ENCODE measurements at regions not wholly inside any gene's neighbourhood (a gene's known extent, or its start where the extent isn't known, plus 50 kb on each side); places are given as distances from the start of the nearest gene placed in this dataset.

GRCh38 chr20:10855778-10856177 lies 182.0 kb upstream of the JAG1 start:
- Histone ChIP-seq H3K9ac (replicated peaks in 1 of 4; ENCODE audit: extremely low read depth in 1 of 4, low read depth in 3 of 4, low read length in 3 of 4) (no peak overlapping the region), H3K14ac (ENCODE audit: insufficient read length) (no peak overlapping the region), H2BK12ac (ENCODE audit: low read depth, low read length) (no peak overlapping the region), H2AK5ac (ENCODE audit: low read depth, low read length) (no peak overlapping the region), H3K36me3 (ENCODE audit: control insufficient read depth in 2 of 4, insufficient read depth in 4 of 4, low read length in 3 of 4) (no peaks in the 10 kb centered on the region), H3K4me3 (ENCODE audit: extremely low read depth in 1 of 4, insufficient read depth in 2 of 4, low read depth in 3 of 4, low read length in 4 of 4) (no peak overlapping the region), H3K56ac (replicated peaks; ENCODE audit: insufficient read length, low read depth, low read length) (no peak overlapping the region), H2BK20ac (ENCODE audit: low read length) (no peak overlapping the region), H3K9me3 (ENCODE audit: insufficient read depth in 2 of 2, low read depth in 1 of 2, low read length in 1 of 2) (no peaks in the 10 kb centered on the region), H3K4ac (replicated peaks; ENCODE audit: insufficient read length, low read depth, low read length) (no peak overlapping the region), H3K23me2 (ENCODE audit: low read depth, low read length) (no peaks in the 10 kb centered on the region), H3K4me1 (replicated peaks in 1 of 4; ENCODE audit: control insufficient read depth in 3 of 4, insufficient read depth in 4 of 4, low read length in 3 of 4) (no peaks in the 10 kb centered on the region), H2BK120ac (replicated peaks; ENCODE audit: low read depth, low read length) (no peak overlapping the region), H4K91ac (replicated peaks; ENCODE audit: insufficient read length, low read length) (no peak overlapping the region), H4K20me1 (replicated peaks in 1 of 2; ENCODE audit: control insufficient read depth in 1 of 2, insufficient read depth in 2 of 2, low read length in 2 of 2) (no peaks in the 10 kb centered on the region), H3K18ac (ENCODE audit: extremely low read depth, low read length) (no peak overlapping the region), H4K5ac (ENCODE audit: insufficient read length, low read depth, low read length) (no peak overlapping the region), H3K27ac (ENCODE audit: low read depth, low read length) (no peak overlapping the region), H3K79me2 (ENCODE audit: control insufficient read depth in 1 of 2, insufficient read depth in 2 of 2, low read length in 2 of 2) (no peaks in the 10 kb centered on the region), H3K27me3 (replicated peaks in 1 of 4; ENCODE audit: control insufficient read depth in 3 of 4, extremely low read depth in 1 of 4, insufficient read depth in 3 of 4, low read length in 3 of 4) (no peaks in the 10 kb centered on the region), H3K4me2 (ENCODE audit: insufficient read depth in 1 of 2, low read depth in 2 of 2, low read length in 2 of 2) (no peak overlapping the region), H2AFZ (ENCODE audit: low read length) (no peak overlapping the region), H2BK15ac (ENCODE audit: low read length) (no peak overlapping the region), H2BK5ac (ENCODE audit: low read depth, low read length) (no peak overlapping the region), H3K23ac (ENCODE audit: insufficient read length) (no peak overlapping the region), H4K8ac (ENCODE audit: extremely low read depth, insufficient read depth, low read length) (no peak overlapping the region), H3K79me1 (ENCODE audit: low read depth, low read length) (no peaks in the 10 kb centered on the region)
- no peak for TF ChIP-seq CTBP2 (IDR thresholded peaks at IDR 0.05; ENCODE audit: borderline replicate concordance, insufficient read depth, insufficient read length, low read length)
- no peak for TF ChIP-seq SP2 (IDR thresholded peaks at IDR 0.05; ENCODE audit: low read length)
- no peak for TF ChIP-seq EZH2 (IDR thresholded peaks at IDR 0.05; ENCODE audit: low read depth, low read length, severe bottlenecking)
- TF ChIP-seq ASH2L (IDR thresholded peaks at IDR 0.05; ENCODE audit: low read length): no peak
- TF ChIP-seq KDM1A (IDR thresholded peaks at IDR 0.05; ENCODE audit: borderline replicate concordance, low read length): no peak
- TF ChIP-seq SP1 (IDR thresholded peaks at IDR 0.05; ENCODE audit: low read depth, low read length): no peak
- no peak for TF ChIP-seq HDAC2 (IDR thresholded peaks at IDR 0.05; ENCODE audit: borderline replicate concordance in 1 of 2, low read depth in 2 of 2, low read length in 2 of 2)
- no peak for TF ChIP-seq E2F6 (IDR thresholded peaks at IDR 0.05)
- no peak for TF ChIP-seq BACH1 (IDR thresholded peaks at IDR 0.05; ENCODE audit: low read length)
- no peak for TF ChIP-seq EP300 (IDR thresholded peaks at IDR 0.05; ENCODE audit: borderline replicate concordance in 1 of 2, low read depth in 2 of 2, low read length in 2 of 2)
- TF ChIP-seq SIX5 (IDR thresholded peaks at IDR 0.05; ENCODE audit: low read depth, low read length): no peak
- TF ChIP-seq FOSL1 (IDR thresholded peaks at IDR 0.05; ENCODE audit: insufficient read depth, low read depth, low read length): no peak
- TF ChIP-seq SRF (IDR thresholded peaks at IDR 0.05; ENCODE audit: low read depth, low read length): no peak
- no peak for TF ChIP-seq SIRT6 (IDR thresholded peaks at IDR 0.05; ENCODE audit: low read length)
- FAIRE-seq (no peak), DNase-seq (ENCODE audit: low read depth in 1 of 2, low spot score in 2 of 2) (no peak)
- ChIA-PET POLR2A (ENCODE audit: partially characterized antibody) (no interaction called here), CTCF (ENCODE audit: partially characterized antibody) (no interaction called here)

All from H1 (cell line).